ENCODE measurements at regions not wholly inside any gene's neighbourhood (a gene's known extent, or its start where the extent isn't known, plus 50 kb on each side); places are given as distances from the start of the nearest gene placed in this dataset.

DNA sequence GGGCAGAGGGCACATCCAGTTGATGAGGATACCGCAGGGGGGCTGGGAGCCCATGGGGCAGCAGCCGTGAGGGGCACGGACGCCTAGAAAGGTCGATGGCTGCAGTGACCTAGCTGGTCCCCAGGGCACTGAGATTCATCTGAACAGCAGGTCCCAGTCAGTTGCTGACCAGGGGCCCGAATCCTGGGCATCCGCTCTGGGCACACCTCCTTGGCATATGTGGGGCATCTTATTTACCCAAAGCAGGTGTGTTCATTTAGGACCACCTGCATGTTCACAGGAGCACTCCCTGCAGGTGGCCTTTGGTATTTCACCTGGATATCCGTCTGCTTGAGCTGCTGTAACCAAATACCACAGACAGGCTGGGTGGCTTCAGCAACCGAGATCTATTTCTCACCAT, 72.0 kb upstream of the ODC1 start:
- DNase-seq = no peak

DNA sequence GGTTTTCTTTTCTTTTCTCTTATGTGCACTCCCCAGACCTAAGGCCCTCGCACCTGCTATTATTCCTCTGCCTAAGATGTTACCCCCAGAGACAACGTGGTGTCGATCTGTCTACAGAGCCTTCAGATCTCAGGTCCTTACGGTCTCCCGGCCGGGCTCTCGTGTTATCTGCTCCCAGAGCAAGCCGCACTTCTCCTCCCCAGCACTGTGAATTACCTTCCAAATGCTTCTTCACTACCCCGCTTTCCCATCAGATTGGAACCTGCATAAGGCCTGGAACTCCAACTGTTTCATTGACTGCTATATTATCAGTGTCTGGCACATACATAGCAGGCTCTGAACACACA, 71.2 kb upstream of the ODC1 start:
- no peak for DNase-seq

DNA sequence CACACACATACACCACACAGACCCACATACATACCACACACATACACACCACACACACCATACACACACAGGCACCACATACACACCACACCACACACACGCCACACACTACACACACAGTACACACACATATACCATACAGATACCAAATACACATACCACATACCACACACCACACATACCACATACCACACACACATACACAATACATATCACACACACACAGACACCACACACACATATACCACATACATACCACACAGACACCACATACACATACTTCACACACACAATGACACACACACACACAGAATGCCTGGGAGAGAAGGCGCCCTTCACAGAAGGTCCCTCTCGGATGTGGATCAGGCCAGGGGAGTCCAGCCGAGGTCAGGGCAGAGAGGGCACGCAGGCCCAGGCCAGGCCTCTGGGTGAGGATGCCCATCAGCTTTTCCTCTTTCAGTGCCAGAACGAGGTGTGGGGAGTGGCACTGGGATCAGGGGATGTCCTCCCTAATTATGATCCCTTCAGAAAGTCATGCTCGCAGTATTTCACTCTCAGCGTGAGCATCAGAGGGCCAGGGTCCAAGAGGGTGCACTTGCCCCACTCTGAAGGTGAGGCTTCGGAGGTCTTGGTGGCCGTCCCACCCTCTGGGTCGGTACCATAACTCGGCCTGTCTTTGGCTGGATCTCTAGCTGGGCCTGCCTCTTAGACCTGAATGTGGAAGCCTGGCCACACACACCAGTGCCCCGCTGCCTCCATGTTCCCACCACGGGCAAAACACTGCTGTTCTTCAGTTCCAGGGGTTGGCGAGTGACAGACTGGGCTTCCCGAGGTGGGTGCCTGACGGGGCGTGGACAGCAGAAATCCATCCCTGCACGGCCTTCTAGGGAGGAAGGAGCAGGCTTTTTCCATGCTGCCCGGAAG, 70.6 kb upstream of the ODC1 start:
- no peak for DNase-seq

DNA sequence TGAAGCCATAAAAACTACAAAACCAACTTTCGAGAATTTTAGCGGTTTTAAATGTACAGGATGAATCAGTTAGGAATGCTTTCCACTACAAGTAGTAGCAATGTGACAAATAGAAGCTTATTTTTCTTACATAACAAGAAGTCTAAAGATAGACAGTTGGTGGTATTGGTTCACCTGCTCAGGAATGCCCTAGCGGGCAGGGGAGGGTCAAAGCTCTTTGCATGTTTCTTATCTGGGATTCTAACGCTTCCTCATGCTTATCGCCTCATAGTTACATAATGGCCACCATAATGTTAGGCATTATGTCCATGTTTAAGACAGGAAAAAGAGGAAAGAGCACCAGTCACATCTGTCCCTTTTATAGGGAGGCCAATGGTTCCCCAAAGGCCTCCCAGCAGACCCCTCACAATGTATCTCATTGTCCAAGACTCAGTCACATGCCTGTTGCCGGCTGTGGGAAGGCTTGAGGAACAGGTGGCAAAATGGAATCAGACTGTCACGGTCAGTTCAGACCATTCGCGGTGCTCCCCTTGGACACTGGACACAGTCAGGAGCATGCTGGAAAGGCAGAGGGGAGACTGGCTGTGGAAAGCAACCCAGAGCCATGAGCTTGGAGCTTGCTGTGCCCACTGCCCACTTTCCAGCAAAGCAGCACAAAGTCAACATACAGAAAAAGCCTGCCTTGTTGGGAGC, 69.4 kb upstream of the ODC1 start:
- DNase-seq = peak in 1 of 3 donors; percentile 24

DNA sequence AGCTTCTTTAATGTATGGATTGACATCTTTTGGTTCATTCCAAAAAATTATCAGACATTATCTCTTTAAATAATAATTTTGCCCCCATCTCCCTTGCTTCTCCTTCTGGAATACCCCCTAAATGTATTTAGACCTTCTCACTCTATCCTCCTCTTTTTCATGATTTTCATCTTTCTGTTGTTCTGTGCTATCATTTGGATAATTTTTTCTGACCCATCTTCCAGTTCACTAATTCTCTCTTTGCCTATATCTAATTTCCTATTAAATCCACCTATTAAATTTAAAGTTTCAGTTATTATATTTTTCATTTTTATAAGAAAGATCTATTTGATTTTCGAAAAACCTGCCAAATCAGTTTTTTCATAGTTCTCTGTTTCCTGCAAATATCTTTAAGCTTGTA, 67.8 kb upstream of the ODC1 start:
- DNase-seq = no peak

DNA sequence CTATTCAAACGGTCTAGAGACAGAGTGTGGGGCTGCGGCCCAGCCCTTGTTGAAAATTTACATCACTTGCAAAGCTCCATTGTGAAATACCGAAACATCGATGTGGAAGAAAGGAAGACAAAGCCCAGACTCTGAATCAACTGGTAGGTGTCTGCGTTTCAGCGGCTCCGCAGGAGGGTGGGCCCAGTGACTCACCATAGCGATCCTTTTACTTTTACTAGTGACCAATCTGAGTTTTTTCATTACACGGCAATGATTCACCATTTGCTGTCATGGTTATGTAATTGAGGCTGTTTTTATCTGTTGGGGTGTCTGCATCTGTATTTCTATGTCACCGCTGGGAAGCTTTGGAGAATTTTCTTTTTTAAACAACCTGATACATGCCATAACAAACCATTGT, 66.6 kb upstream of the ODC1 start:
- peak in 1 of 3 donors; percentile 49 for DNase-seq

DNA sequence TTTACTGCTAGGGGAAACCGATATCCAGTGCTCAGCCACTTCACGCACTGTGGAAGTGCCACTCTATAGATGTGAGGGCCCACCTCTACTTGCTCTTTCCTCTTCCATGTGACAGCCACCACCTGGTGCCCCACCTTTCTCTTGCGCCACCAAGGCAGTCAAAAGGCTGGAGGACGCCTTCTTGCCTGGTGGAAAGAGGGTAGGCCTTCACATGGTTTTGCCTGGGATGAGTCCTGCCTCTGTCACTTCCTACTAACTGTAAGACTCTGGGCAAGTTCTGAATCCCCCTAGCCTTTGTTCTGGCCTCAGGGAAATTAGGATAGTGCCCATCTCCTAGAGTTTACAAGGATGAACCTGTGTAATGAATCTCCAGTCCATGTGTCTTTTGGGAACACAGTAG, 66.1 kb upstream of the ODC1 start:
- no peak for DNase-seq

DNA sequence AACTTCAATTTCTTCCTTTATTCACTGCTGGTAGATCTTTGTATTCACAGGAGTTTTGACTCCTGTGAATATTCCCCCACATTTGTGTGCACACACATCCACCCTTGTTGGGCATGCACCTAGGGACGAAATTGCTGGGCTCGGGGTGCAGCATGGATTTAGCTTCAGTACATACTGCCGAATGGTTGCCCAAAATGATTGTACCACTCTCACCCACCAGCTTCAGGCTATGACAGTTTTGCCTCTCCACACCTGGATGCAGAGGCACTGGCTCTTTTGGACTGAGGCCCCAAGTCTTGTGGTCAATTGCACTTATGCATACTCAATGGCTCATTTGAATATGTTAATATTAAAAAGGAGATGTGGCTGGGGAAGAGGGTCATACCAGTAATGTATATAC, 65.1 kb upstream of the ODC1 start:
- DNase-seq = no peak

DNA sequence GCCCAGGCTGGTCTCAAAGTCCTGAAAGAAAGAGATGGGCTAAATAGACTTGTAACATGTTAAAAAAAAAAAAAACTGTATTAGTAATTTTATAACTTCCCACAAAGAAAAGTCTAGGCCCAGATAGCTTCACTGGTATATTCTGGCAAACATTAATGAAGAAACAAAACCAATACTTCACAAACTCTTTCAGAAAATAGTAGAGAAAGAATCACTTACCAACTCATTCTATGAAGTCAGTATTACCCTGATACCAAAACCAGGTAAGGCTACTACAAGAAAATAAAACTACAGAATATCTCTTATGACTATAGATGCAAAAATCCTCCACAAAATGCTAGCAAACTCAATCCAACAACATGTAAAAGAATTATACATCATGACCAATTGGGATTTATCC, 59.9 kb upstream of the ODC1 start:
- DNase-seq = no peak

DNA sequence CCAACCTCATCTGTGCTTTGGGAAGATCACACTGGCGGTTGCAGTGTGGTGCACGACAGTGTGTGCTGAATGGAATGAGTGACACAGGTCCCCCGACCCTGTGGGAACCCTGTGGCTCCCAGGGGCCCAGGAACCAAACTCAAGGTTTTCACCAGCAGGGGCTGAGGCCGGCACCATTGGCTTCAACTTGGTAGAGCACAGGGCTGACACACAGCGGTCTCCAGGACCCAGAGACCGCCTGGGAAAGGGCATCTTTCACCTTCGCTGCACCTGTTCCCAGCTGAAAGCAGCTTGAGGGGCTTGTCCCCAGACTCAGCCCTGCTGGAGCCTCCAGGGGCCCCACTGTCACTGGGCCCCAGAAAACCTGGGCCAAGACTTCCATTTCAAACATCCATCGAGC, 59.0 kb upstream of the ODC1 start:
- DNase-seq = no peak

DNA sequence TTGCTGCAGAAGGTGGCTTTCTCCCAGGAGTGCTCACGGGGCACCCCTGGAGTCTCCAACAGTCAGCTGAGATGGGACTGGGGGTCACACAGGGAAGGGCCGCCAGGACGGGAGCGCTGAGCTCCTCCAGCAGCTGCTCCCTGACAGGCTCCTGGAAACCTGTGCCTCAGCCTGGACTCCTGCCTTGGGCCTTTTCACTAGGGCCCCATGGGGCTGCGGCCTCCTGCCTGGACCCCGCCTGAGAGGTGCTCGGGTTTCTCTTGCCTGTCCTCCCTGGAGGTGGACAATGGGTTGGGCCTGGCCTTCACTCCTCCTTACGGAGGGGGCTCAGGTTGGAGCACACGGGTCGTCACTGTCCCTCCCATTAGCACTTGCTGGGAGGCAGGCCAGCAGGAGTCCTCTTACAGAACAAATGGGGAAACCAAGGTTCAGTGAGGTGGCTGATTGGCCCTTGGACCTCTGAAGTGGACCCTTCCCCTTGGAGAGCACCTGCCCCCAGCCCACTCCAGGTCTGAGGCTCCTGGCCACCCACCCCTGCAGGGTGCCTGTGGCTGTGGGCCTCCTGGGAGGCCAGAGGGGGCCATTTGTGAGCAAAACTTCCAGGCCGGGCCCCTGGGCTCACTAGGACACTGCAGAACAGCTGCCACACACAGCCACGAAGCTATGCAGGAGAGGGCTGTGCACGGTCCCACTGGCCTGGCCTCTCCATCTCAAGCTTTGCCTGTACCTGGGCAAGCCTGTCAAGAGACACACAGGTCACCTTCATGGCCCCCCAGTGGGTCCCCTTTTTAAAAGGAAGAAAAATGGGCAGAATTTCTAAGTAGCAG, 57.1 kb upstream of the ODC1 start:
- DNase-seq = no peak

DNA sequence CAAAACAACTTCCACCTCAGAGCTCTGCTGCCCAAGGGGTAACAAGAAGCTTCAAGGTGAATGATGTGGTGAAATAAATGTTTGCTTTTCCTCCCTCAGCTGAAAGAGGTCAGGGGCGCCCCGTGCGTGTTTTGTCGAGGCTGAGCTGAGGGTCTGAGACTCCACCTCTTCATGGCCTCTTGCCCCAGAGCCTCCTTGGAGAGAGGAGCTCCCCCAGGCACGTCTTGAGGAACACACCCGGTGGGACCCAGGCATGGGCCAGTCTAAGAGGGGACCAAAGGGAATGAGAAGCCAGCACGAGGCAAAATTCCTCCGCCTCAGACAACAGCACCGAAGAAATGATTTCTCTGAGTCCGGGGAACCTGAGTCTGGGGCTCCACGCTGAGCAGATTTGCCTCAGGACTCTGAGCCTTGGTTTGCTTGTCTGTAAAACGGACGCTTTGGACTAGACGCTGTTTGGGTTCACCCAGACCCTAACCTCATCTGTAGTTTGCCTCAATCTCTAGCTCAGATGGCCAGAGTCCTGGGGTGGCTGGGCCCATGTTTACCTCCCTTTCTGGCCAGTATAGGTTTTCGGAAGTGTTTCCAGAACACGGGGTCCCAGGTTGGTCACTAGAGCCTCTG, 56.4 kb upstream of the ODC1 start:
- no peak for DNase-seq

DNA sequence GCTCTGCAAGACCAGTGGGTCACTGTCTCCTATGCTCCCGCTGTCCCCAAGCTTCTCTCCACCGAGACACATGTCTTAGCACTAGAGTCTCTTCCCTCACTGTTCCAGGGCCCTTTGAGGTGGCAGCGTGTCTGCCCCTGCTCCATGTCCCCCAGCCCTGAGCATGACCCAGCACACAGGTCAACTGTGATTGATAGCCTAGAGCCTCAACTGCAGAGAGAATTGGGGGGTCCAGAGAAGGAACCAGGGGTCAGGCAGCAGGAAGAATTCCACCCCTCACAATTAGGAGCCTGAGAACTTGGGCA, 54.6 kb upstream of the ODC1 start:
- no peak for DNase-seq

DNA sequence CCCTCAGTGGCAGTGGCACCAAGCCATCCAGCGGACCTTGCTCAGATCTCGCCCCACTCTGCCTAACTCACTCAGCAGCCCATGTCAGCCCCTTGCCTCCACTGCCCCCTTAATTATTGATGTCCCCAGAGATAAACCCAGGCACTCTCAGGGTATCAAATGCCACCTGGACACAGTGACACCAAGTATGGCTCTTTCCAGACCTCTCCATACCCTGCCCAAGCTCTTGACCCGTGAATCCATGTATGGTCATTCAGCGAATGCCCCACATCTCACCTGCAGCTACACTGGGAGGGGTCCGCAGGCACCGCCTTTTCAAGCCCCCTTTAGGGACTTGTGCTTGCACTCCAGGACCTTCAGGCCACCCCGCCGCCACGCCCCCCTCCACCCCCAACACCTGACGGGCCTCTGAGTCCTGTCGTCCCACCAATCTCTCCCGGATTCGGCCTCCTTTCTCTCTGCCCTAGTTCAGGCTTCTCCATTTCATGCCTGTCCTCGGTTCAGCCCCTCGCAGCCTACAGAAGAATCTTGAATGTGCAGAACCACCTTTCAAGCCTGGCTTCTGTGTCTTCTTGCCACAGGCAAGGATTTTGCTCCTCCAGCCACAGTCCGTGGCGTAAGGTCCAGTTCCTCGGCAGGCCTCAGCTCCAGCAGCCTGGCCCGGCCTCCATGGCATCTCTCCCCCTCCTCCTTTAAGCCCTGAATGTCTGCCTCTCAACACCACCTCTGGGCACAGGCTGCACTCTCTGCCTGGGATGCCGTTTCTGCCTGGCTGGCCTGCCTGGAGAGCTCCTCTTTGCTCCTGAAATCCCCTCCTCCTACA, 54.1 kb upstream of the ODC1 start:
- DNase-seq = no peak

DNA sequence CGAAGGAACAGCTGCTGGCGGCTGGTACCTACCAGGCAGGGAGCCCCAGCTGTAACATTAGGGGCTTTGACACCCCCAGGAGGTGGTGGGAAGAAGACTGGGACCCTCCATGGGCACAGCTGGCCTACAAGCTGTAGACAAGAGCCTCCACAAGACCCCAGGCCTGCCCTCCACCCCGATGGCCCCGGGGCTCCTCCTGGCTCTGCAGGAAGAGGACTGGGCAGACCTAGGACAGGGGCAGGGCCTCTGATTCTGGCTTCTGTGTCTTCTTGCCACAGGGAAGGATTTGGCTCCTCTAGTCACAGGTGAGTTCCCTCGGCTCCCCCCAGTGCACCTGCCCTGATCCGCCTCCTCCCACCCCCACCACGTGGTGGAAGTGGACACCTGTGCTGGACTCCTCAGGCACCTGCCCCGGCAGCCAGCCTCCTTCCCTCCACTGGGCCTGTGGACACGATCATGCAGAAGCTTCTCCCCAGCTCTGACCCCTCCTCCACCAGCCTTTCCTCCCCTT, 53.4 kb upstream of the ODC1 start:
- no peak for DNase-seq

DNA sequence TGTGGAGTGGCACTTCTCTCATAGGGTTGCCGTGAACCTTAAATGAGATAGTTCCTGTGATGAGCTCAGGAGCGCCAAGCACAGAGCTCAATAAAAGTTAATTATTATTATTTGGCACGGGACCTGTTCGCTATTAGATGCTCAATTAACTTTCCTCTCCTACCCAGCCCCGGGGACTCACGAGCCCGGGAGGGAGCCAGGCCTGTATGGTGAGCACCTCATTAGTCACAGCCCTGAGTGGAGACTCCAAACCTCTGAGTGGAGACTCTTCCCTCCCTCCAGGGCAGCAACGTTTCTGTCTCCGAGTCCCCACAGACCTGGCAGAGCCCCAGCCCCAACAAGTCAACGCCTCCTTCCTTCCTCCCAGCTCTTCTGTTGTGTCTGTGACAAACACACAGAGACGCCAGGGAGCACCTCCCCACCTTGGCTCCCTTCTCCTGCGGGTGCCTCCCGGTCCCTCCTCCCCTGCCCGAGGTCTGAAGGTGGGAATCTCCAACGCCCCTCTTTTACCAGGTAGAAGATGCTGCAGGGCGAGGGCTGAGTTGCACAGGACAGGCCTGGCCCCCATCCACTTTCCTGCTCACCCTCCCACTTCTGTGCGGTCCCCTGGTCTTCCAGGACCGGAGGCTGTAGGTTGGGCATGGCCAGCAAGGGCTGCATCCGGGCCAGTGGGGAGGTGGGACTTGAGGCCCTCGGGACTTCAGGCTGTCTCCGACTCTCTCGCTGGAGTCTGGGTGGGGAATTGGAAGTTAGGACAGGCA, 52.7 kb upstream of the ODC1 start:
- no peak for DNase-seq

DNA sequence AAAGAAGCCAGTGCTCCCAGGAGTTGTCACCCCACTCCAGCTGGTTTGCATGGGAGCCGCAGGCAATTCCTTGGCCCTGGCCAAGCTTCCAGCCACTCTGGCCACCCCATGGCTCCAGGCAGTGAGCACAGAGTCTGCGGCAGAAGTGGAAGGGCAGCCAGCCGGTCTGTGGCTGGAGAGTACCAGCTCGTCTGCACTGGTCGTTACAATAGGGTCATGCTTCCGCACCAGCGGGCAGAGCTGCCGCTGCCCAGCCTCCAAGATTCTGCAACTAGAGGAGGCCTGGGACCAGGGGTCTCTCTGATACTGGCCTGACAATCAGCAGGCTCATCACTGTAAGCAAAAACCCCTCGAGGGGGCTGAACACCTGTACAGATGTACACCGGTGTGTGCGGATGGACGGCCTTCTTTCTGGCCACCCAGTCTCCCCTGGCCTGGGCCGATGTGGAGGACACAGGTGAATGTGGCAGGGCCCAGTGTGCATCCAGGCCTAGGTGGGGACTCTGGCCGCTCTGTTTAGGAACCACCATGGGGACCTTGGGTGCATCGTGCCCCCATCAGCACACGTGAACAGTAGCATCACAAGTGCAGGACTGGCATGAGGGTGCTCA, 51.9 kb upstream of the ODC1 start:
- DNase-seq = no peak

DNA sequence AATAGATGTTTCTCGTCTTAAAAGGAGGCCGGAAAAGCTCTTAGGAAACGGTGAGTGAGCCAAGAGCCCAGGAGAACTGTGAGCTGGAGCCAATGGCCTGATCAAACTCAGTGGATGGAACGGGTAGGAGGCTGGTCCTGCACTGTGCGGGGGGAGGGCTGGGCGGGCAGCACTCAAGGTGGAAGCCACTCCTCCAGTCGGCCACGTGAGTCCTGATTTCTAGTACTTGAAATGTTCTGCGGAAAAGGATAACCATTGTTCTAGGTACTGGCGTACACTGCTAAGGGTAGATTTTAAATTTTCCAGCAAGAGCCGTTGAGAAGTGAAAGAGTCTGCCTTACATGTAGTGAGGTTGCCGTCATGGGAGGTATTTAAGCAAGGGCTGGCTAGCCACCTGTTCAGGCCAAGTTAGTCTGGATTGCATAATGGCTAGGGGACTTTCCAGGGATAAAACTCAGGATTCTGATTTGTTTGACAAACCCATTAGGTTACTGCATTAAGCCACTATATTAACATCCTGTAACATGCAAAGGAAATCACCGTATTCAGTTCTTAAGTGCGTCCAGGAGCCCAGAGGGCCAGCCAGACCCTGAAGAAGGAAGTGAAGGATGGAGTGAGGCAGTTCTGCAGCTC, 51.3 kb upstream of the ODC1 start:
- DNase-seq = no peak

DNA sequence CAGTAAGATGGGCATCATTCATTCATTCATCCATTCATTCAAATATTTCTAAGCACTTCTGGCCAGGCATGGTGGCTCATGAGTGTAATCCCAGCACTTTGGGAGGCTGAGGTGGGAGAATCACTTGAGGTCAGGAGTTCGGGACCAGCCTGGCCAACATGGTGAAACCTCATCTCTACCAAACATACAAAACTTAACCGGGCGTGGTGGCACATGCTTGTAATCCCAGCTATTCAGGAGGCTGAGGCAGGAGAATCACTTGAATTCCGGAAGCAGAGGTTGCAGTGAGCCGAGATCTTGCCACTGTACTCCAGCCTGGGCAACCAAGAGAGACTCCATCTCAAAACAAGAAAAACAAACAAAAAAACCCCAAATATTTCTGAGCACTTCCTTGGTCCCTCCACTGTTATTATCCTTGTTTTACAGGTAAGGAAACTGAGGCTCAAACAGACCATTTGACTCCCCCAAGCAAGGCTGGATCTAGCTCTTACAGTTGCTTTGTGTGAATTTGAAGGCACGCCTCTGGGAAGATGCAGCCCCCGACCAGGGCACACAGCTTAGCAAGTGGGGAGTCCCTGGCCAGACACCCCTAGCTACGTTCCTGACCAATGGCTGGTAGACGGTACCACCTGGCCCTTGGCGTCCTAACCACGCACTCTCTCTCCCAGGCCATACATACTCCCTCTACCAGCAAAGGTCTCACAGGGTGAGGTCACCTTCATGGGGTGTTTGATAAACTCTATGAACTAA, 50.6 kb upstream of the ODC1 start:
- DNase-seq = no peak

Data from muscle of back (tissue), 3 donors.